ENCODE measurements at regions not wholly inside any gene's neighbourhood (a gene's known extent, or its start where the extent isn't known, plus 50 kb on each side); places are given as distances from the start of the nearest gene placed in this dataset.

DNA sequence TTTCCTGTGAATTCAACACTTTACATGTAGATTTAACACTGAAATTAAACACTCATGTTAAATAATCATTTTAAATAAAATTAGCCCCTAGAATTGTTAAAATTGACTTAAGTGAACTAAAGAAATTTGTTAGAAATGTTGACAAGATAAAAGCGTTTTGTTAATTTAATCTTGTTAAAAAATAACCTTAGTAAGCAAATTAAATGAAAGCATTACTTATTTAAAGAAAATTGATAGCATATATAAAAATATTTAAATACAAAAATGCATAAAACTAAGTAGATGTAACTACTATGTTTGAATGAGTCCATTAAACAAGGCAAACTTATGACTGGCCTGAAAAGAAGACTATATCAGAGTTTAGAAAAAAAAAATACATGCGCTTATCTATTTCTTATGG, 99.0 kb upstream of the TRPC4 start:
- no peak overlapping the region for H3K27ac Mint-ChIP-seq
- Histone ChIP-seq H3K36me3 (replicated peaks in 1 of 2; ENCODE audit: control extremely low read depth in 1 of 2, control insufficient read depth in 1 of 2, extremely low read depth in 1 of 2, insufficient read depth in 2 of 2, low read length in 1 of 2) (no peaks in the 10 kb centered on the region), H3K4me2 (replicated peaks; ENCODE audit: low read depth, low read length, poor library complexity, severe bottlenecking) (no peak overlapping the region), H3K4me3 (ENCODE audit: control extremely low read depth in 1 of 5, extremely low read depth in 1 of 5, insufficient read depth in 1 of 5, low read depth in 2 of 5, low read length in 4 of 5) (no peak overlapping the region), H4K20me1 (ENCODE audit: control insufficient read depth, insufficient read depth, low read length, poor library complexity, severe bottlenecking) (no peaks in the 10 kb centered on the region), H3K4me1 (ENCODE audit: control insufficient read depth in 2 of 2, insufficient read depth in 2 of 2, low read length in 2 of 2) (no peaks in the 10 kb centered on the region), H3K9ac (ENCODE audit: low read length) (no peak overlapping the region), H3K9me3 (ENCODE audit: control extremely low read depth in 1 of 3, control insufficient read depth in 2 of 3, insufficient read depth in 1 of 3, low read length in 2 of 3) (no peaks in the 10 kb centered on the region), H3K79me2 (ENCODE audit: control insufficient read depth, insufficient read depth, low read length) (no peaks in the 10 kb centered on the region), H3K27ac (ENCODE audit: low read length in 2 of 2) (no peak overlapping the region), H2AFZ (ENCODE audit: insufficient read depth, low read depth, low read length, poor library complexity, severe bottlenecking) (no peak overlapping the region), H3K27me3 (replicated peaks in 1 of 4; ENCODE audit: control extremely low read depth in 1 of 4, control insufficient read depth in 3 of 4, insufficient read depth in 4 of 4, low read length in 3 of 4) (no peaks in the 10 kb centered on the region)
- CTCF ChIA-PET, result no interaction called here
- intact Hi-C loops (cut with micrococcal nuclease), result no loop called here
- DNase-seq (no peak), ATAC-seq (ENCODE audit: low read depth) (no peak)
- H3K4me3 Mint-ChIP-seq, result no peak overlapping the region
- H3K4me1 Mint-ChIP-seq, result no peaks in the 10 kb centered on the region
- WGBS (ENCODE audit: insufficient coverage), result 100% methylated on average over 1 of the region's 2 CpGs
- H3K9me3 Mint-ChIP-seq (ENCODE audit: insufficient read depth), result no peaks in the 10 kb centered on the region
- no peak for TF ChIP-seq EZH2 (IDR thresholded peaks at IDR 0.05; ENCODE audit: borderline replicate concordance, insufficient read depth, low read depth, low read length, poor library complexity, severe bottlenecking)
- TF ChIP-seq, protein P1, sequence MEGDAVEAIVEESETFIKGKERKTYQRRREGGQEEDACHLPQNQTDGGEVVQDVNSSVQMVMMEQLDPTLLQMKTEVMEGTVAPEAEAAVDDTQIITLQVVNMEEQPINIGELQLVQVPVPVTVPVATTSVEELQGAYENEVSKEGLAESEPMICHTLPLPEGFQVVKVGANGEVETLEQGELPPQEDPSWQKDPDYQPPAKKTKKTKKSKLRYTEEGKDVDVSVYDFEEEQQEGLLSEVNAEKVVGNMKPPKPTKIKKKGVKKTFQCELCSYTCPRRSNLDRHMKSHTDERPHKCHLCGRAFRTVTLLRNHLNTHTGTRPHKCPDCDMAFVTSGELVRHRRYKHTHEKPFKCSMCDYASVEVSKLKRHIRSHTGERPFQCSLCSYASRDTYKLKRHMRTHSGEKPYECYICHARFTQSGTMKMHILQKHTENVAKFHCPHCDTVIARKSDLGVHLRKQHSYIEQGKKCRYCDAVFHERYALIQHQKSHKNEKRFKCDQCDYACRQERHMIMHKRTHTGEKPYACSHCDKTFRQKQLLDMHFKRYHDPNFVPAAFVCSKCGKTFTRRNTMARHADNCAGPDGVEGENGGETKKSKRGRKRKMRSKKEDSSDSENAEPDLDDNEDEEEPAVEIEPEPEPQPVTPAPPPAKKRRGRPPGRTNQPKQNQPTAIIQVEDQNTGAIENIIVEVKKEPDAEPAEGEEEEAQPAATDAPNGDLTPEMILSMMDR (IDR thresholded peaks at IDR 0.05), result no peak
- H3K27me3 Mint-ChIP-seq, result no peaks in the 10 kb centered on the region
- POLR2A ChIA-PET, result no interaction called here

DNA sequence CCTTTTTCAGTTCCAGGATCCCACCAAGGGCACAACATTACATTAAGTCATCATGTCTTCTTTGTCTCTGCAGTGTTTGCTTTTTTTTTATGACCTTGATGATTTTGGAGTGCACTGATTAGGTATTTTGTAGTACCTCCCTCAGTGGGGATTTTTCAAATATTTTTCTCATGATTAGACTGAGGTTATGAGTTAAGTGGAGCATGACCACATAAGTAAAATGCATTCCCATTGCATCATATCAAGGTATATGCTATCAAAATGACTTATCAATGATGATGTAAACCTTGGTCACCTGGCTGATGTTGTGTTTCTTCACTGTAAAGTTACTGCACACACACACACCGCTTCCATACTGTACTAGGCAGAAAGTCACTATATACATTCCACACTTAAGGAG, 96.7 kb upstream of the TRPC4 start:
- CTCF ChIA-PET, result no interaction called here
- TF ChIP-seq, protein P1 (IDR thresholded peaks at IDR 0.05), result no peak
- TF ChIP-seq EZH2 (IDR thresholded peaks at IDR 0.05; ENCODE audit: borderline replicate concordance, insufficient read depth, low read depth, low read length, poor library complexity, severe bottlenecking), result no peak

More for the DNA sequence above, 96.7 kb upstream of the TRPC4 start:
- H3K27me3 ChIP-seq (replicated peaks in 1 of 4; ENCODE audit: control extremely low read depth in 1 of 4, control insufficient read depth in 3 of 4, insufficient read depth in 4 of 4, low read length in 3 of 4), result no peaks in the 10 kb centered on the region
- no peaks in the 10 kb centered on the region for H3K36me3 ChIP-seq (replicated peaks in 1 of 2; ENCODE audit: control extremely low read depth in 1 of 2, control insufficient read depth in 1 of 2, extremely low read depth in 1 of 2, insufficient read depth in 2 of 2, low read length in 1 of 2)
- H3K4me2 ChIP-seq (replicated peaks; ENCODE audit: low read depth, low read length, poor library complexity, severe bottlenecking), result no peak overlapping the region
- no peak overlapping the region for H3K9ac ChIP-seq (ENCODE audit: low read length)
- WGBS (ENCODE audit: insufficient coverage), result no CpG with 5 or more reads among the region's 1 CpG
- H3K27ac ChIP-seq (ENCODE audit: low read length in 2 of 2), result no peak overlapping the region
- H3K4me1 ChIP-seq (ENCODE audit: control insufficient read depth in 2 of 2, insufficient read depth in 2 of 2, low read length in 2 of 2), result no peaks in the 10 kb centered on the region
- no peak overlapping the region for H3K4me3 Mint-ChIP-seq
- H3K4me3 ChIP-seq (ENCODE audit: control extremely low read depth in 1 of 5, extremely low read depth in 1 of 5, insufficient read depth in 1 of 5, low read depth in 2 of 5, low read length in 4 of 5), result no peak overlapping the region
- no peaks in the 10 kb centered on the region for H4K20me1 ChIP-seq (ENCODE audit: control insufficient read depth, insufficient read depth, low read length, poor library complexity, severe bottlenecking)
- no peak for ATAC-seq (ENCODE audit: low read depth)
- intact Hi-C loops (cut with micrococcal nuclease), result no loop called here
- H3K79me2 ChIP-seq (ENCODE audit: control insufficient read depth, insufficient read depth, low read length), result no peaks in the 10 kb centered on the region
- POLR2A ChIA-PET, result no interaction called here
- peaks cover 2% of the 10 kb centered on the region for H3K9me3 Mint-ChIP-seq (ENCODE audit: insufficient read depth)
- no peak overlapping the region for H2AFZ ChIP-seq (ENCODE audit: insufficient read depth, low read depth, low read length, poor library complexity, severe bottlenecking)
- H3K9me3 ChIP-seq (ENCODE audit: control extremely low read depth in 1 of 3, control insufficient read depth in 2 of 3, insufficient read depth in 1 of 3, low read length in 2 of 3), result no peaks in the 10 kb centered on the region
- H3K27ac Mint-ChIP-seq, result no peak overlapping the region
- no peaks in the 10 kb centered on the region for H3K27me3 Mint-ChIP-seq
- no peaks in the 10 kb centered on the region for H3K4me1 Mint-ChIP-seq
- DNase-seq, result no peak
